Kidney epithelial cell (primary cell): ENCODE measurements at regions not wholly inside any gene's neighbourhood (a gene's known extent, or its start where the extent isn't known, plus 50 kb on each side); places are given as distances from the start of the nearest gene placed in this dataset.

ENCODE experiments used
- DNase-seq: peaks from one replicate; pipeline ENCODE4 v3.0.0-alpha.2; 2010; ENCODE audit warnings: low read depth
- H3K27me3 ChIP-seq: 2 replicates; pipeline ENCODE4 v1.6.0; 2011; ENCODE audit warnings: low read length; ENCODE audit not compliant: control insufficient read depth, insufficient read depth
- H3K36me3 ChIP-seq: 2 replicates; pipeline ENCODE4 v1.5.1; 2011; ENCODE audit warnings: low read length; ENCODE audit not compliant: control insufficient read depth, insufficient read depth
- H3K4me3 ChIP-seq: 2 replicates; pipeline ENCODE4 v1.5.1; 2011; ENCODE audit warnings: low read depth, mild to moderate bottlenecking, control low read depth, low read length
- CTCF ChIP-seq: IDR thresholded peaks from 2 replicates; pipeline ENCODE4 v1.5.1; 2011; ENCODE audit warnings: mild to moderate bottlenecking, moderate library complexity, low read length, control low read depth, inconsistent platforms; ENCODE audit not compliant: insufficient read depth, poor library complexity, severe bottlenecking

DNA sequence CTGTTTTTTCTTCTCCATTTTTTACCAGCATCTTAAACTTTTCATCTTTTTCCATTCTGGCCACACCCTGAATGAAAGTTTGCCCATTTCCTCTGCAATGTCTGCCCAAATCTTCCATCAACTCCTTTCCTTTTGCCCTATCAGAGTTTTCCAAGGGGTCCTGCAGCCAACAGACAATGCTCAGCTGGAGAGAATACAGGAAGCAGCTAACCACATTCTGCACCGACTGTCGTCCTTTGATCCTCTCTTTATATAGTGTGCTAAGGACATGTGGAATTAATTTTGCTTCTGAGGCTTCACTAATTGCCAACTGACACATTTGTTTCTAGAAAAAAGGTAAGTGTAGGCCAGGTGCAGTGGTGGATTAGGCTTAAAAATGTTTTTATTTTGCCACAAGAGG, 50.5 kb upstream of the DLX2 start:
- Histone ChIP-seq H3K27me3 (peaks cover 3% of the 10 kb centered on the region), H3K4me3 (no peak overlapping the region), H3K36me3 (no peaks in the 10 kb centered on the region)
- TF ChIP-seq CTCF, result no peak
- DNase-seq, result no peak

DNA sequence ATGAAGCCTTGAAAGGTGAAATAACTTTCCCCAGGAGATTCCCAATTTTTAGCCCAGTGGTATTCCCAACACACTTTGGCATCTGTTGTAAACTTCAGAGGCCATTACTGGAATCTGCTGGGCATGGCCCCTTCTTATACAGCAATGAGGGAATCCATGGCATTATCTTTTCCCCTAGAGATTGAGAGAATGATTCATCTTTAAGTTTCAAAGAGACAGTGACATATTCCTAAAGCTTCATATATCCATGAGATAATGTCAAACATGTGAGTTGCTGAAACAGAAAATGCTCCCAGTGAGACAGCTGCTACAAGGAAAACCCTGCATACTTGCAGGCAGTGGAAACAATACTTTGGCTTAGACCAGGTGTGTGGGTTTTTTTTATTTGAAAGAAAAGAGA, 51.1 kb upstream of the DLX2 start:
- Histone ChIP-seq H3K36me3 (no peaks in the 10 kb centered on the region), H3K27me3 (peaks cover 4% of the 10 kb centered on the region), H3K4me3 (no peak overlapping the region)
- DNase-seq, result no peak
- no peak for TF ChIP-seq CTCF

- no peak overlapping the region for H3K4me3 ChIP-seq
- no peak for DNase-seq
- TF ChIP-seq CTCF, result no peak
- H3K27me3 ChIP-seq, result peaks cover 5% of the 10 kb centered on the region
- H3K36me3 ChIP-seq, result no peaks in the 10 kb centered on the region
Observed at GRCh38 chr2:172155752-172156151, 53.1 kb upstream of the DLX2 start.

GRCh38 chr2:172160839-172161238, 58.1 kb upstream of the DLX2 start:
- no peak for DNase-seq
- no peak for TF ChIP-seq CTCF
- no peaks in the 10 kb centered on the region for H3K36me3 ChIP-seq
- H3K4me3 ChIP-seq, result no peak overlapping the region
- peaks cover 2% of the 10 kb centered on the region for H3K27me3 ChIP-seq

GRCh38 chr2:172162225-172162733, 59.6 kb upstream of the DLX2 start:
- Histone ChIP-seq H3K27me3 (peaks cover 2% of the 10 kb centered on the region), H3K4me3 (no peak overlapping the region), H3K36me3 (no peaks in the 10 kb centered on the region)
- no peak for DNase-seq
- no peak for TF ChIP-seq CTCF

- no peak overlapping the region for H3K4me3 ChIP-seq
- peaks cover 2% of the 10 kb centered on the region for H3K27me3 ChIP-seq
- TF ChIP-seq CTCF, result no peak
- H3K36me3 ChIP-seq, result no peaks in the 10 kb centered on the region
- DNase-seq, result no peak
Observed at GRCh38 chr2:172162739-172163336, 60.1 kb upstream of the DLX2 start.
